Cardiac fibroblast (primary cell): ENCODE measurements at regions not wholly inside any gene's neighbourhood (a gene's known extent, or its start where the extent isn't known, plus 50 kb on each side); places are given as distances from the start of the nearest gene placed in this dataset.

Experiments
- DNase-seq, 2 donors: peaks; one replicate each; pipeline versions ENCODE4 v3.0.0 to v3.0.0-alpha.2; 2010; ENCODE audit warnings: low read depth in 2 of 2
- H3K4me3 ChIP-seq, 2 donors: replicated peaks in 1 of 2; 1 replicate in 1 of 2; 2 replicates in 1 of 2; pipeline ENCODE4 v1.5.1; 2011; ENCODE audit warnings: low read depth in 2 of 2, low read length in 2 of 2, mild to moderate bottlenecking in 2 of 2, moderate library complexity in 1 of 2
- TF ChIP-seq, protein P1 (sequence below): IDR thresholded peaks from one replicate; pipeline ENCODE4 v1.5.1; 2011; ENCODE audit warnings: low read depth, mild to moderate bottlenecking, low read length, inconsistent platforms

DNA sequence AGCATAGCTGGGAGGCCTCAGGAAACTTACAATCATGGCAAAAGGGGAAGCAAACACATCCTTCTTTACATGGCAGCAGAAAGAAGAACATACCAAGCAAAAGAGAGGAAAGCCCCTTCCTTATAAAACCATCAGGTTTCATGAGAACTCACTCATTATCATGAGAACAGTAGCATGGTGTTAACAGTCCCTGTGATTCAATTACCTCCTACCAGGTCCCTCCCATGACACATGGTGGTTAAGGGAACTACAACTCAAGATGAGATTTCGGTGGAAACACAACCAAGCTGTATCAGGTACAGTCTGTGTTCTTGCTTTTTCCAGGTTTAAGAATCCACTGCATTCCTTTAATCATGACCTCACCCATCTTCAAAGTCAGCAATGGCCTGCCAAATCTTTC lies 514.2 kb downstream of the KCTD16 start:
- TF ChIP-seq, protein P1, sequence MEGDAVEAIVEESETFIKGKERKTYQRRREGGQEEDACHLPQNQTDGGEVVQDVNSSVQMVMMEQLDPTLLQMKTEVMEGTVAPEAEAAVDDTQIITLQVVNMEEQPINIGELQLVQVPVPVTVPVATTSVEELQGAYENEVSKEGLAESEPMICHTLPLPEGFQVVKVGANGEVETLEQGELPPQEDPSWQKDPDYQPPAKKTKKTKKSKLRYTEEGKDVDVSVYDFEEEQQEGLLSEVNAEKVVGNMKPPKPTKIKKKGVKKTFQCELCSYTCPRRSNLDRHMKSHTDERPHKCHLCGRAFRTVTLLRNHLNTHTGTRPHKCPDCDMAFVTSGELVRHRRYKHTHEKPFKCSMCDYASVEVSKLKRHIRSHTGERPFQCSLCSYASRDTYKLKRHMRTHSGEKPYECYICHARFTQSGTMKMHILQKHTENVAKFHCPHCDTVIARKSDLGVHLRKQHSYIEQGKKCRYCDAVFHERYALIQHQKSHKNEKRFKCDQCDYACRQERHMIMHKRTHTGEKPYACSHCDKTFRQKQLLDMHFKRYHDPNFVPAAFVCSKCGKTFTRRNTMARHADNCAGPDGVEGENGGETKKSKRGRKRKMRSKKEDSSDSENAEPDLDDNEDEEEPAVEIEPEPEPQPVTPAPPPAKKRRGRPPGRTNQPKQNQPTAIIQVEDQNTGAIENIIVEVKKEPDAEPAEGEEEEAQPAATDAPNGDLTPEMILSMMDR = no peak
- H3K4me3 ChIP-seq = no peak overlapping the region
- DNase-seq = no peak

DNA sequence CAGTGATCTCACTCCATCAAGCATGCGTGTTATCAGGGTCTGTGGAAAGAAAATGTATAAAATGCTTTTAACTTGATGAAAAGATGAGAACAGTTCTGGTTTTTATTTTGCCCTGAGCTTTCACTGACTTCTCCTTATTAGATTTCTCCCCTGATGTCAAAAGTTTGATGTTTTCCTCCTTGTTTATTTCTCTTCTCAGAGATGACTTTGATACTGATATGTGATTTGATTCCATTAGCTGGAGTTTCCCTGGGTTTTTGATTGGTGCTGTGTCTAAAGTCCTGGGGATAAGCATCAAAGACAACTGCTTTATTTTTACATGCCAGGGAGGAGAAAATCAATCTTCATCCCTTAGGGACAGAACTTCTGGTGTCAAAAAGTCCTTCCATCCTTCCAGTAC lies 510.0 kb downstream of the KCTD16 start:
- no peak for DNase-seq
- TF ChIP-seq, protein P1 = no peak
- H3K4me3 ChIP-seq = no peak overlapping the region

DNA sequence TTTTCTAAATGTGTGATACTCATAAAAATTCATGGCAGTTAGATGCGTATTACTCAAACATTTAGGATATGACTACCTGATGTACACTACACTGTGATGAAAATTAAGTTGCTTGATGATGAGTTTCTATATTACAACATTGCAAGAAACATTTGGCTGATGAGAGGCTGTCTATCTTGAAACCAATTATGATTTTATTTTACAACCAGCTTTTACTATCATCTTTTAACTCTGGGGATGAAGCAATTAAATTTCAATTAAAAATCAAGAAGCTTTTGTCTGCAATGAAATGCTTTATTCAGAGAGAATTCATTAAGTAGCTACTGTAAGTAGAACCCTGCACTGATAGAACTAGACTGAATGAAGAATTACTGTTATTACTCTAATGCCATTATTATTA lies 500.4 kb downstream of the KCTD16 start:
- TF ChIP-seq, protein P1 = no peak
- no peak overlapping the region for H3K4me3 ChIP-seq
- no peak for DNase-seq

- DNase-seq = no peak
- TF ChIP-seq, protein P1 = no peak
- no peak overlapping the region for H3K4me3 ChIP-seq
Observed at GRCh38 chr5:144659634-144660227, 489.1 kb downstream of the KCTD16 start.

- DNase-seq = no peak
- TF ChIP-seq, protein P1 = no peak
- H3K4me3 ChIP-seq = no peak overlapping the region
Observed at GRCh38 chr5:144644317-144644716, 473.6 kb downstream of the KCTD16 start.

DNA sequence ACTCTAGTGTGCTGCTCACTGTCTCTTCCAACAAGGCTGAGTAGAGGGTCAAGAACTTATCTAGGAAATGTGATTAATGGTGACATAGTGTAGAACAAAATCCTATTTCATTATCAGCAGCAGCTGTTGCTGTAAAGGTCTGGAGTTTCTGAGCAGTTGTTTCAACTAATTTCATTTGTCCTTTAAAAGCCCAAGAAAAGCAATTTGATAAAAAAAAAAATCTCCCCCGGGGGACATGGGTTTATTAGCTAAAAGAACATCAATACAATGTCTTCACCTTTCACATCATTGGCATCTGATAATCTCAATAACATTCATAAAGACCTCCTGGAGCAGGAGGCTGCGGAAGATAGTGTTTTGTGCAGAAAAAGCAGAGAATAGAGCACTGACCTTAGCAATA lies 468.1 kb downstream of the KCTD16 start:
- no peak overlapping the region for H3K4me3 ChIP-seq
- DNase-seq = no peak
- TF ChIP-seq, protein P1 = no peak

GRCh38 chr5:144634138-144634537 lies 463.5 kb downstream of the KCTD16 start:
- DNase-seq = no peak
- TF ChIP-seq, protein P1 = no peak
- no peak overlapping the region for H3K4me3 ChIP-seq
